ENCODE measurements at regions not wholly inside any gene's neighbourhood (a gene's known extent, or its start where the extent isn't known, plus 50 kb on each side); places are given as distances from the start of the nearest gene placed in this dataset.

- H3K9me3 Mint-ChIP-seq = peaks cover 52% of the 10 kb centered on the region
- H3K36me3 Mint-ChIP-seq (ENCODE audit: low read depth) = no peaks in the 10 kb centered on the region
- TF ChIP-seq CTCF (IDR thresholded peaks at IDR 0.05) = no peak
- no peaks in the 10 kb centered on the region for H3K4me1 Mint-ChIP-seq (ENCODE audit: low read depth)
- no peak overlapping the region for H3K27ac Mint-ChIP-seq
- DNase-seq = no peak
- H3K27me3 Mint-ChIP-seq (ENCODE audit: insufficient read depth) = no peaks in the 10 kb centered on the region
- H3K4me3 Mint-ChIP-seq = no peak overlapping the region
Observed at GRCh38 chr1:48076017-48076416, 78.8 kb upstream of the TRABD2B start.

GRCh38 chr1:48073798-48074530, 76.8 kb upstream of the TRABD2B start:
- H3K4me1 Mint-ChIP-seq (ENCODE audit: low read depth) = no peaks in the 10 kb centered on the region
- H3K9me3 Mint-ChIP-seq = peaks cover 60% of the 10 kb centered on the region
- no peaks in the 10 kb centered on the region for H3K36me3 Mint-ChIP-seq (ENCODE audit: low read depth)
- no peak for TF ChIP-seq CTCF (IDR thresholded peaks at IDR 0.05)
- no peaks in the 10 kb centered on the region for H3K27me3 Mint-ChIP-seq (ENCODE audit: insufficient read depth)
- no peak overlapping the region for H3K27ac Mint-ChIP-seq
- DNase-seq = no peak
- H3K4me3 Mint-ChIP-seq = no peak overlapping the region

- no peaks in the 10 kb centered on the region for H3K4me1 Mint-ChIP-seq (ENCODE audit: low read depth)
Observed at GRCh38 chr1:48071513-48071912, 74.3 kb upstream of the TRABD2B start.

GRCh38 chr1:48070396-48070750, 73.2 kb upstream of the TRABD2B start:
- H3K4me1 Mint-ChIP-seq (ENCODE audit: low read depth) = no peaks in the 10 kb centered on the region
- H3K27ac Mint-ChIP-seq = no peak overlapping the region
- no peak for DNase-seq
- H3K9me3 Mint-ChIP-seq = peaks cover 44% of the 10 kb centered on the region
- H3K27me3 Mint-ChIP-seq (ENCODE audit: insufficient read depth) = no peaks in the 10 kb centered on the region
- H3K4me3 Mint-ChIP-seq = no peak overlapping the region
- TF ChIP-seq CTCF (IDR thresholded peaks at IDR 0.05) = no peak
- no peaks in the 10 kb centered on the region for H3K36me3 Mint-ChIP-seq (ENCODE audit: low read depth)

More at GRCh38 chr1:48071513-48071912, 74.3 kb upstream of the TRABD2B start:
- Mint-ChIP-seq H3K4me3 (no peak overlapping the region), H3K36me3 (ENCODE audit: low read depth) (no peaks in the 10 kb centered on the region), H3K27ac (no peak overlapping the region), H3K9me3 (peaks cover 51% of the 10 kb centered on the region), H3K27me3 (ENCODE audit: insufficient read depth) (no peaks in the 10 kb centered on the region)
- TF ChIP-seq CTCF (IDR thresholded peaks at IDR 0.05) = no peak
- no peak for DNase-seq

GRCh38 chr1:48069662-48070395, 72.6 kb upstream of the TRABD2B start:
- no peak for TF ChIP-seq CTCF (IDR thresholded peaks at IDR 0.05)
- Mint-ChIP-seq H3K36me3 (ENCODE audit: low read depth) (no peaks in the 10 kb centered on the region), H3K27me3 (ENCODE audit: insufficient read depth) (no peaks in the 10 kb centered on the region), H3K27ac (no peak overlapping the region), H3K4me3 (no peak overlapping the region), H3K9me3 (peaks cover 41% of the 10 kb centered on the region), H3K4me1 (ENCODE audit: low read depth) (no peaks in the 10 kb centered on the region)
- no peak for DNase-seq
